T47D (cell line): ENCODE measurements at regions not wholly inside any gene's neighbourhood (a gene's known extent, or its start where the extent isn't known, plus 50 kb on each side); places are given as distances from the start of the nearest gene placed in this dataset.

Experiments used
- DNase-seq, 2 experiments: peaks; one replicate each; pipeline versions ENCODE4 v3.0.0 to v3.0.0-alpha.2; 2011 to 2012; ENCODE audit warnings: low read depth in 1 of 2, low spot score in 1 of 2
- JUND ChIP-seq: IDR thresholded peaks from 2 replicates; pipeline ENCODE4 v1.6.1; 2012; ENCODE audit warnings: low read depth
- in situ Hi-C: cut with HindIII; loops from 2 replicates; pipeline ENCODE4 v1.10.0; 2016; ENCODE audit warnings: low sequenced_read_pairs, low pct_unique_long_range_greater_than_20kb

GRCh38 chr7:110058401-110058800 lies 1032.5 kb upstream of the LRRN3 start:
- no peak for TF ChIP-seq JUND
- in situ Hi-C loops: no loop called here
- DNase-seq: no peak

DNA sequence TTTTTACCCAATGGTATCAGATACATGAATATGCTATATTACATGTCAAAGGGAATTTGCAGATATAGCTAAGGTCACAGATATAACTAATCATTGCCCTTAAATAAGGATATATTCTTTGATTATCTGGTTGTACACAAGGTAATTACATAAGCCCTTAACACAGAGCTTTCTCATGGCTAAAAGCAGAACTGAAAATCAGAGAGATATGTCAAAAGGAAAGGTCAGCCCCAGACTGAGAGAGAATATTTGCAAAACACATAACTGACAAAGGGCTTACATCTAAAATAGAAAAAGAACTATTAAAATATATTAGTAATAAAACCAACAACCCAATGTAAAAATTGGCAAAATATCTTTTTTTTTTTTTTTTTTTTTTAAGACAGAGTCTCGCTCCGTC lies 1029.5 kb upstream of the LRRN3 start:
- no peak for TF ChIP-seq JUND
- in situ Hi-C loops: no loop called here
- DNase-seq: no peak

- DNase-seq: peak in 1 of 2 experiments; percentile 36
- no peak for TF ChIP-seq JUND
- in situ Hi-C loops: no loop called here
Measured at GRCh38 chr7:110065121-110065520, 1025.8 kb upstream of the LRRN3 start.

DNA sequence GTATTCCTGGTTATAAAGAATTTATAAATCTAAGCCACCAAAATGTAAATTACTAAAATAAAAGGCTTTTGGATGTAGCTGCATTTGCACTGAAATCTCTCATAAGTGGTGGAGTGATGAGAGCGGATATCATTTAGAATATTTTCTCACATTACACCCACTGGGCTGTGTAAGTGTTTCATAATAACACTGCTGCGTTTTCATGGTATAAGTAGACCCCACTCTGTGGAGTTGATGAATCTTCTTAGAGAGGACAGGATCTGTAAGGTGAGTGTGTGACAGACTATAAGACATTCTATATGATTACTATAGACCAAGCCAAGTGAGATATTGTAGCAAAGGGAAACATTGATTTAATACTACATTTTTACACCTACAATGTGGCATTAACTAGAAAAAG lies 1024.1 kb upstream of the LRRN3 start:
- DNase-seq: no peak
- no peak for TF ChIP-seq JUND
- in situ Hi-C loops: no loop called here

DNA sequence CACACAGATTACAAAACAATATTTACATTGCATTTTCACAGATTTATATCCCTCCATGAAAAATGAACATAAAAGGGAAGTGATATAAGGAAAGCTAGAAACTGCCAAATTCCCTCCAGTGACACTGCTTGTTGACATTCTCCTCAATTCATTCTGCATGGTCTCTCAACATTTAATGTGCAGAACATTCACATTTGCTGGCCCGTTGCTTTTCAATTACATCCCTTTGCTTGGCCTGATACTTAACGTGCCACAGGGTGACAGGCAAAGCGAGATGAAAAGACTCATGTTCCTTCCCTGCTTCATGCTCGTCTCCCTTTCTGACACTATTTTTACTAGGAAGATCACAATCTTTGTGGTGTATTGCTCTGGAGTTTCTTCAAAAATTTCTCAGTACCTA lies 1019.7 kb upstream of the LRRN3 start:
- DNase-seq: no peak
- TF ChIP-seq JUND: no peak
- in situ Hi-C loops: no loop called here

DNA sequence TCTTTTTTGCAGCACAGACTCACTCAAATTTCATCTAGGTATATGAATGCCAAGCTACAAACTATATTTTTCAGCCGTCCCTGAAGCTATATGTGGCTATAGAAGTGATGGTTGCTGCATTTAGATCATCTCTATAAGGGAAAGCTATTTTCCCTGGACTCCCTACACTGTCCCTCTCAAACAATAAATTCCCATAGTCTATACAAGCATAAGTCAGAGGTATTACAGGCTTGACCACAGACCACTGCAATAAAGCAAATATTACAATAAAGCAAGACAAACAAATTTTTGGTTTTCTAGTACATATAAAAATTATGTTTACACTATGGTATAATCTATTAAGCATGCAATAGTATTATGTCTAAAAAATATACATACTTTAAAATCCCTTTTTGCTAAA lies 1015.5 kb upstream of the LRRN3 start:
- no peak for DNase-seq
- no peak for TF ChIP-seq JUND
- in situ Hi-C loops: no loop called here

DNA sequence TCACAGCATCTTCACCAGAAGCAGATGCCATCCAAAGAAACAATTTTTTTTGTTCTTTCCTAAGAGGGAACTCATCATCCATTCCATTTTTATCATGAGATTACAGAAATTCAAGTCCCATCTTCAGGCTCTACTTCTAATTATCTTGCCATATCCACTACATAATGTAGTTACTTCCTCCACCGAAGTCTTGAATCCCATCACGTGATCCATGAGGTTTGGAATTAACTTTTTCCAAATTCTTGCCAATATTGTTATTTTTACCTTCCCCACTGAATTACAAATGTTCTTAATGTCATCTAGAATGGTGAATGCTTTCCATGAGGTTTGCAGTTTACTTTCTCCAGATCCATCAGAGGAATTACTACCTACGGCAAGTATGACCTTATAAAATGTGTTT lies 1014.7 kb upstream of the LRRN3 start:
- DNase-seq: no peak
- no peak for TF ChIP-seq JUND
- in situ Hi-C loops: no loop called here

- in situ Hi-C loops: no loop called here
- no peak for TF ChIP-seq JUND
Measured at GRCh38 chr7:110084181-110084807, 1006.6 kb upstream of the LRRN3 start.

GRCh38 chr7:110090110-110090820 lies 1000.7 kb upstream of the LRRN3 start:
- in situ Hi-C loops: no loop called here
- TF ChIP-seq JUND: no peak
- peak in 1 of 2 experiments; percentile 42 for DNase-seq

More at GRCh38 chr7:110084181-110084807, 1006.6 kb upstream of the LRRN3 start:
- DNase-seq: peak in 1 of 2 experiments; percentile 46

- DNase-seq: no peak
- TF ChIP-seq JUND: no peak
- in situ Hi-C loops: no loop called here
Measured at GRCh38 chr7:110095372-110096052, 995.4 kb upstream of the LRRN3 start.

- in situ Hi-C loops: no loop called here
- no peak for TF ChIP-seq JUND
- no peak for DNase-seq
Measured at GRCh38 chr7:110104243-110104642, 986.7 kb upstream of the LRRN3 start.

DNA sequence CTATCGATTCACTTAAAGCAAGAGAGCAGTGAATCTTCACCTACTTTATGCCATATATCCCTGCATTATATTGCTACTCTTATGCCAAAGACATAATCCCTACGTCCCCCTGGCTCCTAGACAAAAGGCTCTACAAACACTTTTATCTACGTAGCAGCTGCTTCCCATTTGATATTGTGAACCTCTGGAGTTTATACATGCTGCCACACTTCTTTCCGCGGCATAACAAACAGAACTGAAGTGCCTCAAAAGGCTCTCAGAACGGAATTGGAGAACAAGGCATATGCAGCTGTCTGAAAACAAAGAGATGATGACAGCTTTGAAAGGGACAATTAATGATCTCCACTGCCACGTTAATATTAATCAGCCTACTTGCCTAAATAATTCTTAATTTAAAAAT lies 985.6 kb upstream of the LRRN3 start:
- in situ Hi-C loops: no loop called here
- no peak for DNase-seq
- TF ChIP-seq JUND: no peak

DNA sequence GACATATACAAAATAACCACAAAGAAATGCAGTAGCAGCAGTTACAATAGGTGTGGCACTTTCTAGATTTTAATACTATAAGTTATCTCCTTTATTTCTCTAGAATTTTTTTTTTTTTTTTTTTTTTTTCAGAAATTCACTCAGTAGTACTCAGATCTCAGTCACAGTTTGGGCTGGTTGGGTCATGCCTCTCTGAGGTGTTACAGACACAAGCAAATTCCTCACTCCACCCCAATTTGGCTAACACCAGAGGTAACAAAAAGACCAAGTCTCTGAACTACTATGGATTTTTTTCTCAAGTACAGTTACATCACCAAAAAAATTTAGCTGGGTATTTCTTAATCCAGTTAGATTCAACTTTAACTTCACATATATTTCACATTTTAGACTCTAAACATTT lies 985.1 kb upstream of the LRRN3 start:
- no peak for TF ChIP-seq JUND
- no peak for DNase-seq
- in situ Hi-C loops: no loop called here
